HG02943 (cell line): ENCODE measurements at regions not wholly inside any gene's neighbourhood (a gene's known extent, or its start where the extent isn't known, plus 50 kb on each side); places are given as distances from the start of the nearest gene placed in this dataset.

Source experiments
- ATAC-seq: cut with Tn5 transposase; IDR thresholded peaks from one replicate; pipeline ENCODE4 v1.9.1; 2021; ENCODE audit warnings: mild to moderate bottlenecking, low read depth, moderate library complexity; ENCODE audit not compliant: unreplicated experiment

- ATAC-seq = no peak
Measured at GRCh38 chr18:71630696-71631095, 913.4 kb downstream of the CBLN2 start.

- ATAC-seq = no peak
Measured at GRCh38 chr18:71625556-71626090, 918.5 kb downstream of the CBLN2 start.

- no peak for ATAC-seq
Measured at GRCh38 chr18:71598374-71598773, 945.8 kb downstream of the CBLN2 start.

GRCh38 chr18:71597219-71597618, 946.9 kb downstream of the CBLN2 start:
- no peak for ATAC-seq

- ATAC-seq = no peak
Measured at GRCh38 chr18:71583252-71583651, 960.9 kb downstream of the CBLN2 start.

GRCh38 chr18:71554686-71555085, 989.5 kb downstream of the CBLN2 start:
- no peak for ATAC-seq

- ATAC-seq = no peak
Measured at GRCh38 chr18:71541643-71542042, 1002.5 kb downstream of the CBLN2 start.

GRCh38 chr18:71529703-71530303, 1014.3 kb downstream of the CBLN2 start:
- ATAC-seq = no peak

- ATAC-seq = no peak
Measured at GRCh38 chr18:71523483-71524435, 1020.4 kb downstream of the CBLN2 start.

GRCh38 chr18:71505526-71505925, 1038.6 kb downstream of the CBLN2 start:
- no peak for ATAC-seq

GRCh38 chr18:71503222-71503621, 1040.9 kb downstream of the CBLN2 start:
- no peak for ATAC-seq

GRCh38 chr18:71485611-71486010, 1058.5 kb downstream of the CBLN2 start:
- ATAC-seq = no peak

GRCh38 chr18:71471963-71472725, 1072.0 kb downstream of the CBLN2 start:
- ATAC-seq = no peak

GRCh38 chr18:71456206-71456605, 1087.9 kb downstream of the CBLN2 start:
- ATAC-seq = no peak

- ATAC-seq = no peak
Measured at GRCh38 chr18:71450257-71450656, 1093.9 kb downstream of the CBLN2 start.

GRCh38 chr18:71443706-71444480, 1100.2 kb downstream of the CBLN2 start:
- ATAC-seq = no peak

GRCh38 chr18:71442731-71443141, 1101.4 kb downstream of the CBLN2 start:
- no peak for ATAC-seq

- ATAC-seq = no peak
Measured at GRCh38 chr18:71441156-71441555, 1103.0 kb downstream of the CBLN2 start.

- no peak for ATAC-seq
Measured at GRCh38 chr18:71437511-71437910, 1106.6 kb downstream of the CBLN2 start.

GRCh38 chr18:71433373-71433772, 1110.8 kb downstream of the CBLN2 start:
- no peak for ATAC-seq
